Peyer's patch (tissue), 4 donors: ENCODE measurements at regions not wholly inside any gene's neighbourhood (a gene's known extent, or its start where the extent isn't known, plus 50 kb on each side); places are given as distances from the start of the nearest gene placed in this dataset.

Source experiments
- DNase-seq, 3 donors: peaks; one replicate each; pipeline ENCODE4 v3.0.0-alpha.2; 2017 to 2019
- H3K27ac ChIP-seq, 4 donors: fragments of 200-600 bp; sonication (generic); one replicate each; pipeline ENCODE4 v1.5.1; 2016 to 2019
- H3K27me3 ChIP-seq, 2 donors: fragments of 200-600 bp; sonication (generic); one replicate each; pipeline ENCODE4 v1.5.1; 2019
- H3K36me3 ChIP-seq, 3 donors: fragments of 200-600 bp; sonication (generic); one replicate each; pipeline ENCODE4 v1.5.1; 2016 to 2019
- H3K4me1 ChIP-seq, 4 donors: fragments of 200-600 bp; sonication (generic); one replicate each; pipeline ENCODE4 v1.5.1; 2016 to 2019
- H3K4me3 ChIP-seq, 4 donors: fragments of 200-600 bp; sonication (generic); 1 replicate in 3 of 4; 2 replicates in 1 of 4; pipeline ENCODE4 v1.5.1; 2016 to 2019; ENCODE audit warnings: mild to moderate bottlenecking in 1 of 4
- H3K9me3 ChIP-seq, 4 donors: fragments of 200-600 bp; sonication (generic); one replicate each; pipeline ENCODE4 v1.5.1; 2016 to 2019; ENCODE audit warnings: mild to moderate bottlenecking in 1 of 4
- POLR2A ChIP-seq, 2 donors: fragments of 450-650 bp; IDR thresholded peaks; one replicate each; pipeline ENCODE4 v1.5.1; 2017; ENCODE audit warnings: antibody characterized with exemption in 2 of 2, mild to moderate bottlenecking in 2 of 2, moderate library complexity in 2 of 2
- TF ChIP-seq, protein P1 (sequence below), 6 experiments: fragments of 450-650 bp in 4 of 6; fragments of 200-600 bp in 2 of 6; sonication (generic) in 1 of 6; IDR thresholded peaks; one replicate each; pipeline ENCODE4 v1.5.1; 2017 to 2019; ENCODE audit warnings: antibody characterized with exemption in 6 of 6, mild to moderate bottlenecking in 3 of 6, moderate library complexity in 1 of 6

DNA sequence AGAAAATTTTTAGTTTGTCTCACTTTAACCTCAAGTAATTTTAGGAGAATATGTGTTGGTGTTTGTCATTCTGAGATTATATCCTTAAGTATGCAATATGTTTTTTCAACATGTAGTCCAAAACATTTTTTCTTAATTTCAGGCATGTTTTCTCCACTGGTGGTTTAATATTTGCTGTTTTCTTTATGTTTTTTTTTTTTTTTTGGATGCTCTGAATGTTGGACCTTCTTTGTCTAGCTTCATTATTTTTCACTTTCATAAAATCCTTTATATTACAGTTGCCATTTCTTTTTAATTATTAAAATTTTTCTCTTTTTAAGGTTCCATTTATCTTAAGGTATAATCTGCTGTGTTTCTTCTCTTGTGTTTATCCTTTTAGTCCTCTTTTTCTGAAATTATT lies 342.2 kb upstream of the DUSP10 start:
- Histone ChIP-seq H3K27me3 (no peaks in the 10 kb centered on the region), H3K4me1 (no peaks in the 10 kb centered on the region), H3K4me3 (no peak overlapping the region), H3K27ac (no peak overlapping the region), H3K9me3 (no peaks in the 10 kb centered on the region), H3K36me3 (no peaks in the 10 kb centered on the region)
- TF ChIP-seq POLR2A (IDR thresholded peaks at IDR 0.05) = no peak
- TF ChIP-seq, protein P1, sequence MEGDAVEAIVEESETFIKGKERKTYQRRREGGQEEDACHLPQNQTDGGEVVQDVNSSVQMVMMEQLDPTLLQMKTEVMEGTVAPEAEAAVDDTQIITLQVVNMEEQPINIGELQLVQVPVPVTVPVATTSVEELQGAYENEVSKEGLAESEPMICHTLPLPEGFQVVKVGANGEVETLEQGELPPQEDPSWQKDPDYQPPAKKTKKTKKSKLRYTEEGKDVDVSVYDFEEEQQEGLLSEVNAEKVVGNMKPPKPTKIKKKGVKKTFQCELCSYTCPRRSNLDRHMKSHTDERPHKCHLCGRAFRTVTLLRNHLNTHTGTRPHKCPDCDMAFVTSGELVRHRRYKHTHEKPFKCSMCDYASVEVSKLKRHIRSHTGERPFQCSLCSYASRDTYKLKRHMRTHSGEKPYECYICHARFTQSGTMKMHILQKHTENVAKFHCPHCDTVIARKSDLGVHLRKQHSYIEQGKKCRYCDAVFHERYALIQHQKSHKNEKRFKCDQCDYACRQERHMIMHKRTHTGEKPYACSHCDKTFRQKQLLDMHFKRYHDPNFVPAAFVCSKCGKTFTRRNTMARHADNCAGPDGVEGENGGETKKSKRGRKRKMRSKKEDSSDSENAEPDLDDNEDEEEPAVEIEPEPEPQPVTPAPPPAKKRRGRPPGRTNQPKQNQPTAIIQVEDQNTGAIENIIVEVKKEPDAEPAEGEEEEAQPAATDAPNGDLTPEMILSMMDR (IDR thresholded peaks at IDR 0.05) = no peak
- DNase-seq = no peak

DNA sequence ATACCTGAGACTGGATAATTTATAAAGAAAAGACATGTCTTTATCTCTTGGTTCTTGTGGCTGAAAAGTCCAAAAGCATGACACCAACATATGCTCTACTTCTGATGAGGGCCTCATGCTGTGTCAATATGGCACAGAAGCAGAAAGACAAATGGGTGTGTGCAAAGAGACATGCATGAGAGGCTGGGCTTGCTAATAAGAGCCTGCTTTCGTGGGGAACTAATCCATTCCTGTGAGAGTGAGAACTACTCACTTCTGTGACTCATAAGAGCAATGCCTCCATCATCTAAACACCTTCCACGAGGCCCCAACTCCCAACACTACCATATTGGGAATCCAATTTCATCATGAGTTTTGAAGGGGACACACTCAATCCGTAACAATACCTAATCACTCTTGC lies 340.0 kb upstream of the DUSP10 start:
- Histone ChIP-seq H3K27me3 (no peaks in the 10 kb centered on the region), H3K9me3 (no peaks in the 10 kb centered on the region), H3K4me1 (no peaks in the 10 kb centered on the region), H3K4me3 (no peak overlapping the region), H3K27ac (no peak overlapping the region), H3K36me3 (no peaks in the 10 kb centered on the region)
- TF ChIP-seq, protein P1 (IDR thresholded peaks at IDR 0.05) = no peak
- no peak for TF ChIP-seq POLR2A (IDR thresholded peaks at IDR 0.05)
- no peak for DNase-seq

DNA sequence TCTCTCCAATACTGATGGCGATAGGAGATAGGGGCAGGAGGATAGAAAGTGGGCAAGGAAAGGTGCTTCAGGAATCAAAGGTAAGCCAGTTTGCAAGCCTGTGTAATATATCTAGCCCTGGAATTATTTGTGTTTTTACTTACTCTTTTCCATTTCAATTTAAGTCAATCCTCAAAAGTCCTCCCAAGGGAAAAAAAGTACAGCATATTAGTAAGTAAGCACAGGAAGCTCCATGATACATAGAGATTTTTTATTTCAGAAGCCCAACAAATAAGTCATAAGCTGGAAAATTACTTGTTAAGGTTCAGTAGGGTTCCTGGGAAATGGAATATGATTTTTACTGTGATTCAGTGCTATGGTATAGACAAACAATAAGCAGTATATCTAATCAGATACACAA lies 337.7 kb upstream of the DUSP10 start:
- Histone ChIP-seq H3K27me3 (no peaks in the 10 kb centered on the region), H3K27ac (no peak overlapping the region), H3K9me3 (no peaks in the 10 kb centered on the region), H3K4me3 (no peak overlapping the region), H3K36me3 (no peaks in the 10 kb centered on the region), H3K4me1 (no peaks in the 10 kb centered on the region)
- TF ChIP-seq, protein P1 (IDR thresholded peaks at IDR 0.05) = no peak
- TF ChIP-seq POLR2A (IDR thresholded peaks at IDR 0.05) = no peak
- no peak for DNase-seq

DNA sequence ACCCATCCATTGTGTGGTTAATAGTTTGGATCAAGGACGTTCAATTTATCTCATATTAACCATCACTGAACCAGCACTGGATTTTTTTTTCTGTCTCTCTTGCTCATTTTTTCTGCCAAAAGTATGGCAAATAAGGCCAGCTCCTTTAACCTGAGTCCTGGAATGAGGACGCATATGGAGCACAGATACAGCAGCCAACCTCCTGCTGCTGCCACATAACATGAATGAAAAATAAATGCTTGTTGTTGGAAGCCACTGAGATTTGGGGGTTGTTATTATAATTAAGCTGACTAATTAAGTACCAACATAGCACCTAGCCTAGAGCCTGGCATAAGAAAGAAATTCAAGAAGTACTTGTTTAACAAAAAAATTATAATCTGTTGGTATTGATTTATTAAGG lies 335.3 kb upstream of the DUSP10 start:
- Histone ChIP-seq H3K4me3 (no peak overlapping the region), H3K27me3 (no peaks in the 10 kb centered on the region), H3K36me3 (no peaks in the 10 kb centered on the region), H3K4me1 (no peaks in the 10 kb centered on the region), H3K27ac (no peak overlapping the region), H3K9me3 (no peaks in the 10 kb centered on the region)
- TF ChIP-seq POLR2A (IDR thresholded peaks at IDR 0.05) = no peak
- TF ChIP-seq, protein P1 (IDR thresholded peaks at IDR 0.05) = no peak
- no peak for DNase-seq

DNA sequence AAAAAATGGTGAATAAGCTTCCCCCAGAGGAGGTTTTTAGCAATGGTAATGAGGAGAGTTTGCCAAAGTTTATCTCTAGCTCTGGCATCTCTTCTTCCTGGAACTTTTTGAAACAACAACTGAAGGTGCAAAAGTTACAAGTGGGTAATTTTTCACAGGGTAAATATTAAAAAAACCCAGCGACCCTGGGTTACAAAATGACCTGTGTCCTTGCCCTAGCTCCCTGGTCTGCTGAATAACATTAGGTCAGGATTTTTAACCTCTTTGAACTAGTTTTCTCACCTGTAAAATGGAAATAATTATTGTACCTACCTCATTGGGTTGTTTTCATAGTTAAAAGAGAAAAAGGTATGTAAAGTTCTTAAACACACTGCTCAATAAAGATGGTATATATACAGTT lies 332.4 kb upstream of the DUSP10 start:
- Histone ChIP-seq H3K36me3 (no peaks in the 10 kb centered on the region), H3K4me3 (no peak overlapping the region), H3K4me1 (no peaks in the 10 kb centered on the region), H3K9me3 (no peaks in the 10 kb centered on the region), H3K27ac (no peak overlapping the region), H3K27me3 (no peaks in the 10 kb centered on the region)
- TF ChIP-seq, protein P1 (IDR thresholded peaks at IDR 0.05) = no peak
- no peak for TF ChIP-seq POLR2A (IDR thresholded peaks at IDR 0.05)
- no peak for DNase-seq

DNA sequence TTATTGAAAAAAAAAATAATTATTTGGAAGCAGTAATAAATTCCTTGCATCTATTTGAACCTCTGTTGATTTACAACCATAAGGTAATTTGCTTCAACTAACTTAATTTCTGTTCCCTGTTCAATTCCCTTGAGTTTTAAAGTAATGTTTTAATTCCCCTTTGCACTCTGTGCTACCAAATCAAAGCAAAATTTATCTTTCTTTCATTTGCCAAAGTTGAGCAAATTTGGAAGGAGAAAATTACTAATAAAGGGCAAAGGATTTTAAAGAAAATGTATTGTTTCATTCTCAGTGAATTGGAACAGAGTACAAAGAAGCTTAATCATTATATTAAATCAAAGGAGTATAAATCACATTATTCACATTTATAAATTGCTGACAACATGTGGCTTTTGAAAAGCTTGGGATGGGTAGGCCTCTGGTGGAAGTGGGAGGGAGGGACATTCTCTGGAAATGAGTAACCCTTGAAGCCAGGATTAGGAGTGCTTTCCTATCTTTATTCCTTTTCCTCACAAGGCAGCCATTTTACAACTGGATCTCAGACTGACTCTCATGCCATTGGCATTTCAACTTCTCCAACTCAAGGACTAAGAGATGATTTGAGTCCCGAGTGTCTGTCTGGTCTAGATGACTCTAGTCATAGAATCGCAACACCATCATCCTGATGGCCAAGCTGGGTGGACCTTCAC lies 331.6 kb upstream of the DUSP10 start:
- Histone ChIP-seq H3K27ac (no peak overlapping the region), H3K27me3 (no peaks in the 10 kb centered on the region), H3K4me1 (no peaks in the 10 kb centered on the region), H3K4me3 (no peak overlapping the region), H3K36me3 (no peaks in the 10 kb centered on the region), H3K9me3 (no peaks in the 10 kb centered on the region)
- TF ChIP-seq, protein P1 (IDR thresholded peaks at IDR 0.05) = no peak
- TF ChIP-seq POLR2A (IDR thresholded peaks at IDR 0.05) = no peak
- DNase-seq = no peak
